ENCODE measurements at regions not wholly inside any gene's neighbourhood (a gene's known extent, or its start where the extent isn't known, plus 50 kb on each side); places are given as distances from the start of the nearest gene placed in this dataset.
"Not testable (repeated sequence)": the region's sequence is repeated elsewhere in the genome, so short reads cannot be mapped to it uniquely, and the experiment has no call there.

- WGBS, 3 donors = no CpG with 5 or more reads among the region's 1 CpG
- FAIRE-seq; H3K4me3 ChIP-seq (ENCODE audit: low read depth in 1 of 3, low read length in 3 of 3); H3K9me3 ChIP-seq (ENCODE audit: control insufficient read depth in 2 of 2, insufficient read depth in 1 of 2, low read depth in 1 of 2, low read length in 1 of 2); H3K27me3 ChIP-seq (ENCODE audit: control insufficient read depth in 3 of 3, insufficient read depth in 3 of 3, low read length in 3 of 3); H3K4me1 ChIP-seq (ENCODE audit: control insufficient read depth in 3 of 3, insufficient read depth in 2 of 3, low read depth in 1 of 3, low read length in 2 of 3); H3K27ac ChIP-seq (ENCODE audit: low read depth in 1 of 3, low read length in 2 of 3); DNase-seq; H3K36me3 ChIP-seq (ENCODE audit: control insufficient read depth in 3 of 3, insufficient read depth in 2 of 3, low read depth in 1 of 3, low read length in 3 of 3): not testable (repeated sequence)
Observed at GRCh38 chr22:11370311-11370710, 4157.7 kb upstream of the OR11H1 start.

All from small intestine (tissue), 7 donors.